ENCODE measurements at regions not wholly inside any gene's neighbourhood (a gene's known extent, or its start where the extent isn't known, plus 50 kb on each side); places are given as distances from the start of the nearest gene placed in this dataset.

- H3K4me3 ChIP-seq (ENCODE audit: low read length) = no peak overlapping the region
- H3K27ac ChIP-seq (ENCODE audit: low read depth, low read length) = no peak overlapping the region
- no peak overlapping the region for H3K9ac ChIP-seq (ENCODE audit: low read depth, low read length)
- no peaks in the 10 kb centered on the region for H3K36me3 ChIP-seq (ENCODE audit: insufficient read depth, low read length)
- H3K27me3 ChIP-seq (ENCODE audit: insufficient read depth, low read length) = no peaks in the 10 kb centered on the region
- H3K4me1 ChIP-seq (ENCODE audit: insufficient read depth, low read length) = no peaks in the 10 kb centered on the region
- WGBS = 87% methylated on average over 7 of the region's 7 CpGs
- no peaks in the 10 kb centered on the region for H3K9me3 ChIP-seq (ENCODE audit: insufficient read depth, low read depth, low read length)
Observed at GRCh38 chr2:134782107-134782506, 56.3 kb upstream of the ACMSD start.

GRCh38 chr2:134782792-134783191 is 55.6 kb upstream of the ACMSD start:
- Histone ChIP-seq H3K36me3 (ENCODE audit: insufficient read depth, low read length) (no peaks in the 10 kb centered on the region), H3K4me1 (ENCODE audit: insufficient read depth, low read length) (no peaks in the 10 kb centered on the region), H3K27me3 (ENCODE audit: insufficient read depth, low read length) (no peaks in the 10 kb centered on the region), H3K9me3 (ENCODE audit: insufficient read depth, low read depth, low read length) (no peaks in the 10 kb centered on the region), H3K9ac (ENCODE audit: low read depth, low read length) (no peak overlapping the region), H3K27ac (ENCODE audit: low read depth, low read length) (no peak overlapping the region), H3K4me3 (ENCODE audit: low read length) (no peak overlapping the region)
- 84% methylated on average over 3 of the region's 3 CpGs for WGBS

- H3K9me3 ChIP-seq (ENCODE audit: insufficient read depth, low read depth, low read length) = no peaks in the 10 kb centered on the region
- H3K4me3 ChIP-seq (ENCODE audit: low read length) = no peak overlapping the region
- no peaks in the 10 kb centered on the region for H3K27me3 ChIP-seq (ENCODE audit: insufficient read depth, low read length)
- no peak overlapping the region for H3K9ac ChIP-seq (ENCODE audit: low read depth, low read length)
- no peak overlapping the region for H3K27ac ChIP-seq (ENCODE audit: low read depth, low read length)
- no peaks in the 10 kb centered on the region for H3K4me1 ChIP-seq (ENCODE audit: insufficient read depth, low read length)
- 90% methylated on average over 2 of the region's 2 CpGs for WGBS
- H3K36me3 ChIP-seq (ENCODE audit: insufficient read depth, low read length) = no peaks in the 10 kb centered on the region
Observed at GRCh38 chr2:134783912-134784311, 54.5 kb upstream of the ACMSD start.

- 92% methylated on average over 8 of the region's 8 CpGs for WGBS
- no peak overlapping the region for H3K27ac ChIP-seq (ENCODE audit: low read depth, low read length)
- no peaks in the 10 kb centered on the region for H3K4me1 ChIP-seq (ENCODE audit: insufficient read depth, low read length)
- H3K27me3 ChIP-seq (ENCODE audit: insufficient read depth, low read length) = no peaks in the 10 kb centered on the region
- H3K9ac ChIP-seq (ENCODE audit: low read depth, low read length) = no peak overlapping the region
- no peak overlapping the region for H3K4me3 ChIP-seq (ENCODE audit: low read length)
- H3K36me3 ChIP-seq (ENCODE audit: insufficient read depth, low read length) = no peaks in the 10 kb centered on the region
- H3K9me3 ChIP-seq (ENCODE audit: insufficient read depth, low read depth, low read length) = no peaks in the 10 kb centered on the region
Observed at GRCh38 chr2:134785659-134786430, 52.6 kb upstream of the ACMSD start.

GRCh38 chr2:134788417-134788816 is 50.0 kb upstream of the ACMSD start:
- no peak overlapping the region for H3K27ac ChIP-seq (ENCODE audit: low read depth, low read length)
- H3K4me1 ChIP-seq (ENCODE audit: insufficient read depth, low read length) = no peaks in the 10 kb centered on the region
- no peaks in the 10 kb centered on the region for H3K27me3 ChIP-seq (ENCODE audit: insufficient read depth, low read length)
- no peak overlapping the region for H3K4me3 ChIP-seq (ENCODE audit: low read length)
- no peaks in the 10 kb centered on the region for H3K36me3 ChIP-seq (ENCODE audit: insufficient read depth, low read length)
- H3K9me3 ChIP-seq (ENCODE audit: insufficient read depth, low read depth, low read length) = no peaks in the 10 kb centered on the region
- no peak overlapping the region for H3K9ac ChIP-seq (ENCODE audit: low read depth, low read length)
- WGBS = 89% methylated on average over 2 of the region's 2 CpGs

All from HUES64 (cell line).